ENCODE measurements at regions not wholly inside any gene's neighbourhood (a gene's known extent, or its start where the extent isn't known, plus 50 kb on each side); places are given as distances from the start of the nearest gene placed in this dataset.

DNA sequence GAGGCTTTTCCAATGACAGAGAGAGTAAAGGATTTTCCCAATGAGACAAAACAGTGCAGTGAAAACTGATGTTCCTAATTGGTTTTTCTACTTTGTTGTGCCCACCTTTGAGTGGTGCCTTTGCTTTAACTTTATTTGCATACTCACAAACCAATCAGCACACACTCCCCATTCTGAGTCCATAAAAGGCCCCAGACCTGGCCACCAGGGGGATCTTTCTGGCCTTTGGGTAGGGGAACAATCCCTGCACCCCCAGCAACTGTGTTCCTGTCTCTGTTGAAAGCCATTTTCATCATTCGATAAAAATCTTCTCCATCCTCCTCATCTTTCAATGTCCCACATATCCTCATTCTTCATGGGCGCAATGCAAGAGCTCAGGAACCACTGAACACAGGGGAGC is 252.8 kb downstream of the B3GLCT start:
- TF ChIP-seq CTCF (IDR thresholded peaks at IDR 0.05; ENCODE audit: low read depth, low read length, missing control alignments) = no peak
- no peak for DNase-seq (ENCODE audit: extremely low read depth, low read depth)
- H3K4me3 ChIP-seq (replicated peaks; ENCODE audit: low read depth, low read length) = no peak overlapping the region

GRCh38 chr13:31455581-31455980 is 255.8 kb downstream of the B3GLCT start:
- no peak overlapping the region for H3K4me3 ChIP-seq (replicated peaks; ENCODE audit: low read depth, low read length)
- TF ChIP-seq CTCF (IDR thresholded peaks at IDR 0.05; ENCODE audit: low read depth, low read length, missing control alignments) = no peak
- DNase-seq (ENCODE audit: extremely low read depth, low read depth) = no peak

DNA sequence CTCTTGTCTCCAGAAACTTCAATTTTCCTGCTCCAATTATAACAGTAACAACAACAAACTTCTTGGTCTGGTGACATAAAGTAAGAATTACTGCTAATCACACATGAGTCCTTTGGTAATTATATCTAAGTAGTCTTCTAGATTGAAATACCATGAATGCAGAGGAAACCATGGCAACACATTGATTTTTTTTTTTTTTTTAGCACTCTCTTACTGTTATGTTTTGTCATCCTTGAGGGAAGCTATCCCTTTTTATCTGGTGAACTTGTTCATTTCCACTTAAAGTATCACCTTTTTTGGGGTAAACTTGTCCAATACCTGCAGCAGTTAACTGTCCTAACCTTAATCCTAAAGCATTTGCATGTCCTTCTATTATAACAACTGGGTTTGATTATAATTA is 256.3 kb downstream of the B3GLCT start:
- DNase-seq (ENCODE audit: extremely low read depth, low read depth) = no peak

DNA sequence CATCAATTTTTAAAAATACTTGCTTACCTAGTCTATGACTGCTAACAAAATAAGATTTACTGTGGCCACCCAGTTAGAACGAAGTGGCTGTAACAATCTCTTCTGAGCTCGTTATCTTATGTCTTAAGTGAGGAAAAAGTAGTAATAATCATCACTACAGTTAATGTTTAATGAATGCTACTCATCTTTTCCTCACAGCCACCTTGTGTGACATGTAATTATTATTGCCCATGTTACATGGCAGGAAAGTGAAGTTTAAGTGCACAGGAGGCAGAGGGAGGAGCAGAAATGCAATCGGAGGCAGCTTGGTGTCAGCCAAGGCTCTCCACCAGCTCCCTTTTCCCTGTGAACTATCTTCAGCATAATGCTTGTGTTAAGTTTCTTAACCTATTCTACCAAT is 260.3 kb downstream of the B3GLCT start:
- H3K4me3 ChIP-seq (replicated peaks; ENCODE audit: low read depth, low read length) = no peak overlapping the region
- TF ChIP-seq CTCF (IDR thresholded peaks at IDR 0.05; ENCODE audit: low read depth, low read length, missing control alignments) = no peak
- no peak for DNase-seq (ENCODE audit: extremely low read depth, low read depth)

More for the DNA sequence above, 256.3 kb downstream of the B3GLCT start:
- no peak overlapping the region for H3K4me3 ChIP-seq (replicated peaks; ENCODE audit: low read depth, low read length)
- no peak for TF ChIP-seq CTCF (IDR thresholded peaks at IDR 0.05; ENCODE audit: low read depth, low read length, missing control alignments)

- no peak for TF ChIP-seq CTCF (IDR thresholded peaks at IDR 0.05; ENCODE audit: low read depth, low read length, missing control alignments)
- no peak overlapping the region for H3K4me3 ChIP-seq (replicated peaks; ENCODE audit: low read depth, low read length)
- no peak for DNase-seq (ENCODE audit: extremely low read depth, low read depth)
These were observed 262.1 kb downstream of the B3GLCT start for GRCh38 chr13:31461923-31462322.

DNA sequence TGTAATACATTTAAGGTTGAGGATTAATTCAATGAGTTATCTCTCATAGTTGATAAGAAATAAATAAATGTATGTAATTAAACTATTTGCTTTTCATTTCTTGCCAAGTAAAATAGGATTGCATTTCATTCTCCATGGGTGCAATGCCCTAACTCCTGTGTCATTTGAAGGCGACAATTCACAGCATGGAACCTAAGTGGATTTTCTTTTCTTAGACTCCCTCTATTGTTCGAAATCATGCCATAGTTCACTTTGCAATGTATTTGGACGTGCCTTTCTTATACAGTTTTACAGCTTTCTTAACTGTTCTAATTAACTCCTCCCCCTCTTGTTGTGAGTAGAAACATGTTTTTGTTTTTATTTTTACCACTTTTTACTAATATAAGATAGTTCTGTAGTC is 263.0 kb downstream of the B3GLCT start:
- DNase-seq (ENCODE audit: extremely low read depth, low read depth) = no peak
- no peak overlapping the region for H3K4me3 ChIP-seq (replicated peaks; ENCODE audit: low read depth, low read length)
- no peak for TF ChIP-seq CTCF (IDR thresholded peaks at IDR 0.05; ENCODE audit: low read depth, low read length, missing control alignments)

GRCh38 chr13:31468114-31468902 is 268.5 kb downstream of the B3GLCT start:
- no peak for TF ChIP-seq CTCF (IDR thresholded peaks at IDR 0.05; ENCODE audit: low read depth, low read length, missing control alignments)
- H3K4me3 ChIP-seq (replicated peaks; ENCODE audit: low read depth, low read length) = no peak overlapping the region
- DNase-seq (ENCODE audit: extremely low read depth, low read depth) = no peak

Measured in HFF-Myc (cell line).